ENCODE measurements at regions not wholly inside any gene's neighbourhood (a gene's known extent, or its start where the extent isn't known, plus 50 kb on each side); places are given as distances from the start of the nearest gene placed in this dataset.

GRCh38 chr6:50965495-50965894, 146.8 kb downstream of the TFAP2B start:
- no peak for FAIRE-seq
- TF ChIP-seq, protein P1, sequence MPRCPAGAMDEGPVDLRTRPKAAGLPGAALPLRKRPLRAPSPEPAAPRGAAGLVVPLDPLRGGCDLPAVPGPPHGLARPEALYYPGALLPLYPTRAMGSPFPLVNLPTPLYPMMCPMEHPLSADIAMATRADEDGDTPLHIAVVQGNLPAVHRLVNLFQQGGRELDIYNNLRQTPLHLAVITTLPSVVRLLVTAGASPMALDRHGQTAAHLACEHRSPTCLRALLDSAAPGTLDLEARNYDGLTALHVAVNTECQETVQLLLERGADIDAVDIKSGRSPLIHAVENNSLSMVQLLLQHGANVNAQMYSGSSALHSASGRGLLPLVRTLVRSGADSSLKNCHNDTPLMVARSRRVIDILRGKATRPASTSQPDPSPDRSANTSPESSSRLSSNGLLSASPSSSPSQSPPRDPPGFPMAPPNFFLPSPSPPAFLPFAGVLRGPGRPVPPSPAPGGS (IDR thresholded peaks at IDR 0.05; ENCODE audit: borderline replicate concordance, insufficient read depth, low read depth, low read length, poor library complexity, severe bottlenecking), result no peak
- TF ChIP-seq, protein P2, sequence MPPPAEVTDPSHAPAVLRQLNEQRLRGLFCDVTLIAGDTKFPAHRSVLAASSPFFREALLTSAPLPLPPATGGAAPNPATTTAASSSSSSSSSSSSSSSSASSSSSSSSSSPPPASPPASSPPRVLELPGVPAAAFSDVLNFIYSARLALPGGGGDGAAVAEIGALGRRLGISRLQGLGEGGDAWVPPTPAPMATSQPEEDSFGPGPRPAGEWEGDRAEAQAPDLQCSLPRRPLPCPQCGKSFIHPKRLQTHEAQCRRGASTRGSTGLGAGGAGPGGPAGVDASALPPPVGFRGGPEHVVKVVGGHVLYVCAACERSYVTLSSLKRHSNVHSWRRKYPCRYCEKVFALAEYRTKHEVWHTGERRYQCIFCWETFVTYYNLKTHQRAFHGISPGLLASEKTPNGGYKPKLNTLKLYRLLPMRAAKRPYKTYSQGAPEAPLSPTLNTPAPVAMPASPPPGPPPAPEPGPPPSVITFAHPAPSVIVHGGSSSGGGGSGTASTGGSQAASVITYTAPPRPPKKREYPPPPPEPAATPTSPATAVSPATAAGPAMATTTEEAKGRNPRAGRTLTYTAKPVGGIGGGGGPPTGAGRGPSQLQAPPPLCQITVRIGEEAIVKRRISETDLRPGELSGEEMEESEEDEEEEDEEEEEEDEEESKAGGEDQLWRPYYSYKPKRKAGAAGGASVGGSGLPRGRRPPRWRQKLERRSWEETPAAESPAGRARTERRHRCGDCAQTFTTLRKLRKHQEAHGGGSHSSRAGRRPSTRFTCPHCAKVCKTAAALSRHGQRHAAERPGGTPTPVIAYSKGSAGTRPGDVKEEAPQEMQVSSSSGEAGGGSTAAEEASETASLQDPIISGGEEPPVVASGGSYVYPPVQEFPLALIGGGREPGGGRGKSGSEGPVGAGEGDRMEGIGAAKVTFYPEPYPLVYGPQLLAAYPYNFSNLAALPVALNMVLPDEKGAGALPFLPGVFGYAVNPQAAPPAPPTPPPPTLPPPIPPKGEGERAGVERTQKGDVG (CRISPR knock-in tag; IDR thresholded peaks at IDR 0.05), result no peak
- TF ChIP-seq BRCA1 (IDR thresholded peaks at IDR 0.05; ENCODE audit: low read depth, low read length), result no peak
- TF ChIP-seq DPF2 (IDR thresholded peaks at IDR 0.05), result no peak
- TF ChIP-seq JUND (IDR thresholded peaks at IDR 0.05; ENCODE audit: low read depth, low read length), result no peak
- TF ChIP-seq, protein P3, sequence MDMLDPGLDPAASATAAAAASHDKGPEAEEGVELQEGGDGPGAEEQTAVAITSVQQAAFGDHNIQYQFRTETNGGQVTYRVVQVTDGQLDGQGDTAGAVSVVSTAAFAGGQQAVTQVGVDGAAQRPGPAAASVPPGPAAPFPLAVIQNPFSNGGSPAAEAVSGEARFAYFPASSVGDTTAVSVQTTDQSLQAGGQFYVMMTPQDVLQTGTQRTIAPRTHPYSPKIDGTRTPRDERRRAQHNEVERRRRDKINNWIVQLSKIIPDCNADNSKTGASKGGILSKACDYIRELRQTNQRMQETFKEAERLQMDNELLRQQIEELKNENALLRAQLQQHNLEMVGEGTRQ (IDR thresholded peaks at IDR 0.05; ENCODE audit: borderline replicate concordance, low read depth, low read length), result no peak
- no peak for TF ChIP-seq YY1 (IDR thresholded peaks at IDR 0.05; ENCODE audit: low read depth, low read length)
- TF ChIP-seq SUZ12 (IDR thresholded peaks at IDR 0.05; ENCODE audit: unreplicated experiment), result no peak
- TF ChIP-seq TCF7 (IDR thresholded peaks at IDR 0.05; ENCODE audit: borderline replicate concordance), result no peak
- no peak for TF ChIP-seq KAT2A (conservative IDR thresholded peaks at IDR 0.05; ENCODE audit: control insufficient read depth, low read depth, low read length)
- TF ChIP-seq CHD1 (IDR thresholded peaks at IDR 0.05; ENCODE audit: low read depth, low read length), result no peak
- no peak for TF ChIP-seq MEF2B (IDR thresholded peaks at IDR 0.05; ENCODE audit: partially characterized antibody, poor library complexity, severe bottlenecking)
- TF ChIP-seq RELA (IDR thresholded peaks at IDR 0.05; ENCODE audit: borderline replicate concordance, partially characterized antibody), result no peak
- no peaks in the 10 kb centered on the region for H3K27me3 ChIP-seq (replicated peaks in 1 of 2; ENCODE audit: control insufficient read depth in 2 of 2, insufficient read depth in 2 of 2, low read length in 1 of 2)
- H4K20me1 ChIP-seq (ENCODE audit: control insufficient read depth, insufficient read depth), result no peaks in the 10 kb centered on the region
- ChIA-PET CTCF (interaction anchor here (1.0 kb wide), 1 partner anchor 383 kb away, joined by 3 read pairs; no protein-coding TSS in a partner anchor), SMC1A (ENCODE audit: uncharacterized antibody, unreplicated experiment) (no interaction called here), RAD21 (ENCODE audit: unreplicated experiment) (no interaction called here), POLR2A (no interaction called here)
- no peak overlapping the region for H3K4me3 ChIP-seq
- no peak overlapping the region for H3K4me2 ChIP-seq (ENCODE audit: control insufficient read depth, insufficient read depth)
- H3K36me3 ChIP-seq (ENCODE audit: control insufficient read depth in 2 of 2, insufficient read depth in 2 of 2, low read length in 1 of 2), result no peaks in the 10 kb centered on the region
- intact Hi-C loops (cut with micrococcal nuclease; ENCODE audit: unreplicated experiment) (loop anchor here (10.0 kb wide), 1 partner anchor 489 kb away; no protein-coding TSS in a partner anchor), in situ Hi-C loops (cut with MboI) (no loop called here)
- peaks cover 4% of the 10 kb centered on the region; the same call in 1 of the 2 replicates for H3K4me1 ChIP-seq (ENCODE audit: control insufficient read depth, insufficient read depth, low read length)
- H2AFZ ChIP-seq (ENCODE audit: control insufficient read depth, low read depth, low read length), result no peak overlapping the region
- ATAC-seq, result no peak
- no peak overlapping the region for H3K27ac ChIP-seq (ENCODE audit: control insufficient read depth, insufficient read depth)
- H3K9me3 ChIP-seq (replicated peaks; ENCODE audit: control insufficient read depth, insufficient read depth, low read length), result no peaks in the 10 kb centered on the region
- no peak overlapping the region for H3K9ac ChIP-seq (ENCODE audit: control insufficient read depth, insufficient read depth, low read length)
- H3K79me2 ChIP-seq (ENCODE audit: control insufficient read depth, insufficient read depth, low read length), result no peaks in the 10 kb centered on the region
- no TSS peak for BruUV-seq (replicated peaks)
- DNase-seq (ENCODE audit: low read depth, low spot score), result no peak

Data from GM12878 (cell line).